Hematopoietic multipotent progenitor cell treated with erythropoietin and hydrocortisone succinate and interleukin-3 and kit ligand, for 15 days (in vitro differentiated cells): ENCODE measurements at regions not wholly inside any gene's neighbourhood (a gene's known extent, or its start where the extent isn't known, plus 50 kb on each side); places are given as distances from the start of the nearest gene placed in this dataset.

Experiments used
- DNase-seq: peaks from one replicate; pipeline ENCODE4 v3.0.0-alpha.2; 2015; ENCODE audit warnings: low spot score

DNA sequence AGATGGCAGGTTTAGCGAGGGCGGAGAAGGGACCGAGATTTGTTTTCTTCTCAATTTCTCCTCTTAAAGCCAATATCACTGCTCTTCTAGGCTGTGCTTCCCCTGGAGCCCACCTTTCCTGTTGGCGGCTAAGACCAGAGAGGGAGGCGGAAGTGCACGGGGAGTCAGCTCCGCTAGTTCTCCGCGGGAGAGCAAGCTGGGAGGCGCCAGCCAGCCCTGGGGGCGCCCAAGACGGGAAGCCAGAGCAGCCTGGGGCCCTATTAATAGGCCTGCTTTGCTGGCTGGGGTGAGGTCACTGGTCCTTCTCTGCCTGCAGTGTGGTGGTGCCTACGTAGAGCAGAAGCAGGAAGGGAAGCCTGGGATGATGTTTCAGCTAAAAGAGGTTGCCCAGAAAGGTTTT, 61.6 kb downstream of the LSM5 start:
- DNase-seq: no peak

DNA sequence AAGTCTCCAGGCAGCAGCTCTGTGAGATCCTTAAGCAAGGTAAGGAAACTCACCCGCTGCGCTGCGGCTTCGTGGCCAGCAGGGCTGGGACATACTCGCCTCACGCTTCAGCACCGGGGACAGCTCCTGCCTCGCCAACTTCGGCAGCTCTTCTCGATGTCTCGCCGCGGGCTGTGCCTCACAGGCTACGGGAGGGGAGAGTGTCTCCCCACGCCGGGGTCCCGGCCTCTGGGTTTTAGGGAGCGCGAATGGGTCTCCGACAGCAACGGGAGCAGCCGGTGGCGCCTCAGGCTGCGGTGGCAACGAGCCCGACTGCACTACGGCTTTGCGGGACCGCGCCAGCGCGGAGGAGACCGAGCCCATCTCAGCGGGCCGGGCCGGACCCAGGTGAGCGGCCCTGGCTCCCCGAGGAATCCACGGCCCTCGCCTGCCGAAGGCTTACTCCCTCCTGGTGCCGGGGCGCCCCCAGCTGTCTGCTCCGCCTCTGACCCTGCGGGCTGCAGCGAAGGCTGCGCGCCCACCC, 62.4 kb downstream of the LSM5 start:
- peak; percentile 39 for DNase-seq

DNA sequence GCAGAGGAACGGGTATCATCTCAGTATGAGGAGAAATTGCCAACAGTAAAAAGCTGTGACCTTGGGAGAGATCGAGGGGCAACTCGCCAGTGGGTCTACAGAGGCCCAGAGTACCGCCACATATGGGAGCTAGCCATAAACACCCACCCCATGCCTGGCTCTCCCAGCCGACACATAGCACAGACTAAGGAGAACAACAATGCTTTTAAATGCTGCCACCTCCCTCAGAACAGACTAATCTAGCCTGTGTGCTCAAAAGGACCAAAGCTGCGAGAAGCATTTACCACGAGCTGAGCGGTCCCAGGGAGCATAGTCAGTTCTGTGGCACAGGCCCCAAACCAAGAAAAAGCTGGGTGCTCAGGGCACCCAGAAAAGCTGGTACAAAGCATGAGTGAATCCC, 73.3 kb downstream of the LSM5 start:
- no peak for DNase-seq

DNA sequence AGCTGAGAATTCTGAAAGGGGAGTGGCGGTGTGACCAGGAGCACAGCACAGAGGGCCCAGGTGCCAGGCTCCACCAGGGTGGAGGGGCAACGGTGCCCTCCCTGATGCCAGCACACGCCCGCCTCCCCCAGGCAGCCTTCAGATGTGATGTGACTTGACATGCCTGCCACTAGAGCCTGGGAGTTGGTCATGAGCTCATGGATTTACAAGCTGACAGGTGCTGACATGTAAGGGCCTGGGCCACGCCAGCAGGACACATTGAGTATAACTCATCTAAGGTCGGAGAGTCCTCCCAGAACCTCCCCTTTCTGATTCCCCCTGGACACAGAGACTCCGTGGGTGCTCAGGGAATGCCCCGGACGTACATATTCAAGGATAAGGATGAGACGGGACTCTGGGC, 74.2 kb downstream of the LSM5 start:
- DNase-seq: no peak

DNA sequence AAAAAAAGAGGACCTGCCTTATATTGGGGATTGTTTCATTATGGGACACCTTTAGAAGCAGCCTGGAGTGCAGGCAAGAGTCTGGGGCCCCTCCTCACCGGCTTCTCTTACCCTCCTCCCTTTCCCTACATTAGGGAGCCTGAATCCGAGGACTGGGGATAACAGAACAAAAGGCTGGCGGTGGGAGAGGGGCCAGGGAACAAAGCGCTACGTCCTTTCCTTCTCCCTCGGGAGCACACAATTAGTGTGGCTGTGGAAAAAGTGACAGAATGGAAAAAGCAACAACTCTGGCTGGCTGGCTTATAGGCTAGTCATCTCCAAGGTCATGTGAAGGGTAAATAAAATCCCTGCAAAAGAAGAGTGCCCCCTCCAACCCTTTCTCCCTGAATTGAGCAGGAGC, 74.7 kb downstream of the LSM5 start:
- no peak for DNase-seq

DNA sequence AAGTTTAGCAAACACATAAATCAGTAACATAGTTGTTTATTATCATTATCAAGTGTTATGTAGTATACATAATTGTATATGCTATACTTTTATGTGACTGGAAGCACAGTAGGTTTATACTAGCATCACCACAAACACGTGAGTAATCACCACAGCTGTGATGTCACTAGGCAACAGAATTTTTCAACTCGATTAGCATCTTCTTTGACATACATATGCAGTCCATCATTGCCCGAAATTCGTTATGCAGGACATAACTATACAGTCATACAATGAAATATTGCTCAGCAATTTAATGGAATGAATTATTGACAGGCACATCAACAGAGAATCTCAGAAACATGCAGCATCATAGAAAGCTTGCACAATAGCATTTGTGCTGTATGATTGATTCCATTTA, 77.7 kb downstream of the LSM5 start:
- DNase-seq: no peak

DNA sequence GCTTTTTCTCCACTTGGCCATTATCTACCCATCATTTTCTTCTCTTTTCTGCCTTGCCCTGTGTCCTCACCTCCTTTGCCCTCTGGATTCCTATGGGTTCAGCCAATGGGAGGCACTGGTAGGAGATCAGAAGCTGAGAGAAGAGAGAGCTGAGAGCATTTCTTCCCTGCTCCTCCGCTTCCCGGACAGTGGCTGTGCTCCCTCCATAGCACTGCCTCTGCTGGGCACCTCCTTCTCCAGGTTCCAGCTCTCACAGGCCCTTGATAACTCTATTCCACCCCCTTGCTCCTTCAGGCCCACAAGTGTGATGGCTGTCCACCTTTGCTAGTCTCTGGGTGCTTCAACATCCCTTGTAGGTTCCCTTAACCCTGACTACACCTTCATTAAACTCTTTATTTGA, 79.6 kb downstream of the LSM5 start:
- no peak for DNase-seq

DNA sequence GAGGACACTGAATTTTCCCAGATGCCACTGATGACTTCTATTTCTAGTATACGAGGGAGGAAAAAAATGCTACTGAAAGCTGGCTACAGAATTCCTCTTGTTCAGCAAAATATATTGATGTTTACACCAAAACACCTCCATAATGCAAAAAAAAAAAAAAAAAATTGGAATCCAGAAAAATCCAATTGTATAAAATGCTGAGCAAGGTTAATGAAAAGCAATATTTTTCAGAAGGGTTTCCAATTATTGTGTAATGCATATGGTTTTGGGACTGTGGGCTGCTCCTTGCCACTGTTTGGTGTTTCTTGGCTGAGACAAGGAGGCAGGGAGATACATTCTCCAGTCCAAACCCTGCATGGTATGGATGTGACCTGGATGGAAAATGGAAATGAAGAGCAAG, 83.8 kb downstream of the LSM5 start:
- no peak for DNase-seq

DNA sequence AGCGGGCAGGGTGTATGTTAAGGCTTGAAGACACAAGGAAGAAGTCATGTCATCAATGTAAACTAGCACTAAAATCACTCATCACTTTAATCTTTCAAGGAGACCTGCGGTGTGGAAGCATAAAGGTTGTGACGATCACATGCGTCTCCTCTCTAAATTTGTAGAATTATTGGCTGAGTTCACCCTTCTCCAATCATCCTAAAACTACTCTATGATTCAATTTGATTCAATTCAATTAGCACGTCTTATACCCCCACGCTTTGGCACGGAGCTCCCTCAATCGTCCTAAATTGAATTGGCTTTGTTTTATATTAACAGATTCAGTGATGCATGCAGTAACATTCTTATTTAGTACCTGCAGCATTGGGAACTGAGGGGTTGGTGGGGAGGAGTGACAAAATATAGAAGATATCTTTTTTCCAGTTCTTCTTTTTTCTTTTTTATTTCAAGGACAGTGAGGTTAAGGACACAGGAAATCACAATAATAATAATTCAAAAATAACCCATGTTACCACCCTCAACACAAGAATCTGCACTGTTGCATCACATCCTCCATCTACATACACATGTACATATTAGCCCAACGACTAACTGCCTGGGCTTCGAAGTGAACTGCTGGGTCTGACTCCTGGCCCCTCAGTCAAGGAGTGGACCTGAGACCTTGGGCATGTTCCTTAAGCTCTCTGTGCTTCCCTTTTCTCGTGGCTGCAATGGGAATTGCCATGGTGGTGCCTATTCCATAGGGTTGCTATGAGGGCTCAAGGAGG, 86.5 kb downstream of the LSM5 start:
- no peak for DNase-seq

DNA sequence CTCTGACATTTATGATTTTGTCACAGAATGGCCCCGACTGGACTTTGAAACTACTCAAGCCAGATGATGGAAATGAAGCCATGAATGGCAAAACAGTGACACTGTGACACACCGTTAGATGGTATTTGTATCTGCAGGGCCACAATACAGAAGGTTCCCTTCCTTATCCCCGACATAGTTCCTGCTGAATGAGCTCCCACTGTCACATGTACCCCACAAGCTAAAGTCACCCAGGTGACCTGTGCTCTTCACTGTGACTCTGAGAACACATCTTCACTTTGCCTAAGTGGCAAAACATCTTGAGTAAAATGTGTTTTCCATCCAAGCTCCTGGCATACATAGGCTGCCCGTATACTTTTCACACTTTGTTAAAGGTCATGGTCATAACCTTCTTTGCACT, 89.5 kb downstream of the LSM5 start:
- DNase-seq: no peak

DNA sequence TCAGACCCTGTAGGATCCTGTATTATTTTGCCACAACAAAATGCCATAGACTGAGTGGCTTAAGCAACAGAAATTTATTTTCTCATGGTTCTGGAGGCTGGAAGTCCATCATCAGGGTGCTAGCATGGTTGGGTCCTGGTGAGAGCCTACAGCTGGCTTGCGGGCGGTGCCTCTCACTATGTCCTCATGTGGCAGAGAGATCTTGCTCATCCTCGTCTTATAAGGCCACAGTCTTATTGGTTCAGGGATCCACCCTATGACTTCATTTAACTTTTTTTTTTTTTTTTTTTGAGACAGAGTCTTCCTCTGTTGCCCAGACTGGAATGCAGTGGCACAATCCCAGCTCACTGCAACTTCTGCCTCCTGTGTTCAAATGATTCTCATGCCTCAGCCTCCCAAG, 90.9 kb downstream of the LSM5 start:
- no peak for DNase-seq

DNA sequence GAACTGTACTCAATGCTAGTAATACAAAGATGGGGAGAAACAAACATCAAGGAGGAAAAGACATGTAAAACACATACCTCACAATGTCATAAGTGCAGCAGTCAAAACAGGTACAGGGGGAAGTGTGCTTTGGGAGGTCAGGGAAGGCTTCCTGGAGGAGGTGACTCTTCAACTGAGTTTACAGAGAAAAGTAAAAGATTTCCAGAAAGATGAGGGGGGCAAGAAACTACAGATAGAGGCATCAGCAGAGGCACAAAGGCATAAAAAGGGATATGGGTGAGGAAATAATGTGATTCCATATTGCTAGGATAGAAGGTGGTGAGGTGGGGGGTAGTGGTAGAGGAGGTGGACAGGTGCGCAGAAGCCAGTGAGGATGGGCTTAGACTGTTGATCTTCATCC, 95.0 kb downstream of the LSM5 start:
- DNase-seq: no peak

DNA sequence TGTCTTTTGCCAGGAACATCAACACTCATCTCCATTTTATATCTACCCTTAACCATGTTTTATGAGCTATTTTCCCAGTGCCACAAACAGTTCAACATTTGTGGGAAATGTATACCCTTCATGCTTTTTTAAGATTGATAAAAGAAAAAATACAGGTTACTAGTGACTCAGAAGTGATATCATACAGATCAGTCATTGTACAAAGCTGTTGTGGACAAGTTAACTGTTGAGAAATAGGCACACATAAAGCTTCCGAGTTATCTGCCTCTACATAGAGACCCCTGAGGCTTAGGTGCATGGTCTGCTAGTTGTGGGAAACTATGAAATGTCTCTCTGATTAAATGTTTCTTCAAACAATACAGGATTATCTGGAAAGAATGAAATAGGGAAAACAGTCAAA, 96.3 kb downstream of the LSM5 start:
- DNase-seq: no peak

DNA sequence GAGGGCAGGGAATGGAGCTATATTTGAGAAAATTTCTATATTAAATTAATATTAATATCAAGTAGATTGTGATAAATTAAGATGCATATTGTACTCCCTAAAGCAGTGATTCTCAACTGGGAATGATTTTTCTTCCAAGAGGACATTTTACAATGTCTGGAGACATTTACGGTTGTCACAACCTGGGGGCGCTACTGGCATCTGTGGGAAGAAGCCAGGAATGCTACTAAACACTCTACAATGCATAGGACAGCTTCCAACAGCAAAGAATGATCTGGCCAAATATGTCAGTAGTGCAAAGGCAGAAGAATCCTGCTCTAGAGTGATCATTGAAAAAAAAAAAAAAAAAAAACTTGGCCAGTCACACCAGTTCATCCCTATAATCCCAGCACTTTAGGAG, 100.0 kb downstream of the LSM5 start:
- DNase-seq: no peak

DNA sequence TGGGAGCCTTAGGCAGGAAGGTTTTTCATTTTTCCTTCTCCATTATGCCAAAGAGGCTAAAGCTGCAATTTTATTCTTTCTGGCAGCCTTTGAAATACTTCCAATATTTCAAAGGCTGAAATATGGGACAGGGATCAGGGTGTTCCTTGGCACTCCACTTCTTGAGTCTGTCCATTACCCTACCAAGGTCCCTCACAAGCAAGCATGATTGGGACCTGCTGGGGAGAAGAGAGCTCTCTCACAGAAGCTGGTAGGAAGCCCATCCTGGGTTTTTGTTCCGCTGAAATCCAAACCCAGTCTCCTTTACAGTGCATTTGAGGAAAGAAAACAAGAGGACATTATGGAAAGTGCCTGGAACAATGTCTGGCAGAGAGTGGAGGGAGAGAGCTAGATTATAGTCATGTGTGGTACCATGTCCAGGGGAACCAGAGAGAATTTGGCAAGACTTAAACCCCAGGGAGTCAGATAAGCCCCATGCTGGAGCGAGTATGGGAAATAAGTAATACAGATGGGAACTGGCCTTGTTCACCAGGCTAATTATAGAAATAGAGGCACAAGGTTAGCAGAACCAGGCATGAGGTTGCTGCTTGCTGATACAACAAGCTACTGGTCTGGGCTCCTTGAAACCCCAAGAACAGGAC, 104.7 kb downstream of the LSM5 start:
- DNase-seq: no peak

DNA sequence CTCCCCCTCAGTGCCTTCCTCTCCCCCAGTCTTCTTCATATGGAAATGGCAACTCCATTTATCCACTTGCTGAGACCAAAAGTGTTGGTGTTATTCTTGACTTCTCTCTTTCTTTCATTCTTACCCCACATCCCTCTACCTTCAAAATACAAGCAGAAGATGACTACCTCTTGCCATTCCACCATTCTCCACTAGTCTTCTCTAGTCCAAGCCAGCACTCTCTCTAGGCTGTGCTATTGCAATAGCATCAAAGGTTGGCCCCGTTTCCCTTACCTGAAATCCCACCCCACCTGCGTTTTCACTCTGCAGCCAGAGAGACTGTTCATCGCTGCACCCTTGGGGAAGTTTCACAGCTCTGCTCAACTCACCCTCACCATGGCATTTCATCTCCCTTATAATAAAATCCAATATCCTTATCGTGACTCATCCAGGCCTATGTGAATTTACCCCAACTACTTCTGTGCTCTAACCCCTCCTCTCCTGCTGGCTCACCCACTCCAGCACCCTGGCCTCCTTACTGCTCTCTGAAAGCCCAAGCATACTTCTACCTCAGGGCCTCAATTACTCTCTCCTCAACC, 109.1 kb downstream of the LSM5 start:
- DNase-seq: no peak

DNA sequence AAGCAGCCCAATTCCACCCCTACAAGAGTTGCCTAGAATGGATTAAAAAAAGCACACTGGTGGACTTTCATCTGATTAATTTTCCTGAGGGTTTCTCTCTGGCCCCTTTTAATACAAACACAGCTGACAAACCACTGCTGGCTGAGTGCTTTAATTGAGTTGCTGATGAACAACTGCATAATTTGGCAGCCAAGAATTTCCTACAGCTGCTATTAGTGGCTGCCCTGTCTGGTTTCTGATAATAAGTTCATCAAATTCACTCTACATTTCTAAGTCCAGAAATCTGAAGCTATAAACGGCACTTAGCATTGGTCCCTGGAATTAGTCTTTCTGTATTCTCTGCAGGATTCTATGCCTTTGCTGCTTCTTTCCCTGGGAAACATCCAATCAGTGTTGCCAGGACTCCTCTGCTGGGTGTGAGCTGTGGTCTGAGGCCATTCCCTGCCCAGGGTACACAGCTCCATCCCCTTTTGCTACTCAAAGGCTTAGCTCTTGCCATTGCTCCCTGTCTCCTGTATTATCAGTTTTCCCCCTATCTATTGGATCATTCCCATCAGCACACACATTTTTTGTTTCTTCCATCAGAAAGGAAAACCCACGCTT, 110.6 kb downstream of the LSM5 start:
- DNase-seq: no peak

DNA sequence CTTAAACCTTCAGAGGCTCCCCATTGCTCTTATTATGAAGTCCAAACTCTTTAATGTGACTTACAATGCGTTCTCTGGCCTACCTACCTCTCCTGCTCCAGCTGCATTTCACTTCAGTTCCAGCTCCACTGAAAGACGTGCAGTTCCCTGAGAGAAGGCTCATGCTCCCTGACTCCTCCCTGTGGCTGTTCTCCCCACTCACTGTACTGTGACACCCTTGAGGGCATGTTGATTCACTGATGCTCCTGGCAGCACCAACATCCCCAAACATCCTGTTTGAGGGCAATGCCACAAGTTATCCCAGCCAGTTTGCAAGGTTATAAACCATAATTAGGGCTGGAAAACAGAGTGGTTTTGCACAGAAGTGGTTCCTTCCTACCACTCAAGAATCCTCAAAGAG, 111.2 kb downstream of the LSM5 start:
- DNase-seq: no peak

DNA sequence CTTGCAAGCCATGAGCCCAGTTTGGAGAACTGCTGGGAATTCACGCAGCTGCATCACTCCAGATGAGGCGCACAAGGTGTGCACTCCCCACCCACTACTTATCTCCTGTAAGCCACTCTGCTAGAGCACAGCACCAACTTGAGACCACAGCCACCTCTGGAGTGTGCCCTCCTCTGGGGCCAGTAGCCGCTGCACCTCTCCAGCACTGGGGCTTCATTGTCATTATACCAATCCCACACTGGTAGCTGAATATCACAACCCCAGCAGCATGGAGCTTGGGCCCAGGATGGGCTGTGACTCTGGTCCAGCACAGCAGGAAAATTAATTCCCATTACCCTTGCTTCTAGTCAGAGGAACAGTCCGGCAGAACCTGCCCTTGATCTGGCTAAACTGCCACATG, 125.6 kb downstream of the LSM5 start:
- no peak for DNase-seq

DNA sequence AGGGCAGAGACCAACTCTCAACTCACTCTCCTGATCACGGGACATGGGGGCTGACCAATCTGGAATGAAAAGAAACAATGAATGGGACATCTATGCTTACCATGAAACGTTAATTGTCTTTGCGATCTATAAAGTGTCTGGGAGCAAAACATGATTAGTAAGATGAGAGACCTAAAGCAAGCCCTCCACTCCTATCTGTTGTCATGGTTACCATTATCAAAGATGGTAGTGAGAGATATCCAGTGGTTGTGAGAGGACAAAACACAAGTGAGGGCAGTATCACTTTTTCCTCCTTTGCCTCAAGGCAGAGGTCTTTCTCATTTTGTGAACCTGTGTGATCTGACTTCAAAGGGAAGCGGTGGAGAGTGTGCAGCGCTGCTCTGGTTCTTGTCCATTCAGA, 130.1 kb downstream of the LSM5 start:
- DNase-seq: no peak

DNA sequence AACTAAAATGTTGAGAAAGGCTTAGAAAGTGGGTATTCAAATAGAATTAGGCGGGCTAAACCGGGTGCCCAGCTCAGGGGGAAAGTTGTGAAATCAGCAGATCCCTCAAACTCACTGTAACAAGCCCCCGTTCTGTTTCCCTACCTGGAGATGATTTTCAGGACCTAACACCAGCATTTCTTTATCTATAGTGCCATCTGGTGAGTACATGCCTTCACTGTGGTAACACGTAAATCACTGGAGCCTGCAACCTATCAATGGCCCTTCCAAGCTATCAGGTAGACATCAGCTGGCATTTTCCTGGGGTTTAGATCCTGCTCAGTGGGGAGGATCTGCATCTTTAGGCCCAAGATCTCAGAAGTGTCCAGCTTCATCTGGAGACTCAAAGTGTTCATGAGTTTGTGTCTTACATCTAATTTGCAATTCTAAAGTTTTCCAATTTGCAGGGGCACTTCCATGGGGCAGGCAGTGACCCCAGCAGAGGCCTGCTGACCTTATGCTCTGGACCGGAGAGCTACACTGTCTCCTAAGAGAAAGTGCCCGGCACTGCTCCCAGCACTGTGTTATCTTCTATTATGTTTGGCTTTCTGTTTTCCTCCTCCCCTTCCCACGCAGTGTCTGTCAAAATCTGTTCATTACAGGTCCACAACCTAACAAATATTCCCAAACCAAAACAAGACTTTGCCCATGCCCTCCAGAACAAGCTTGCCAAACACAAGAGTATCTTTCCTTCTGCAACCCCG, 132.5 kb downstream of the LSM5 start:
- DNase-seq: no peak

DNA sequence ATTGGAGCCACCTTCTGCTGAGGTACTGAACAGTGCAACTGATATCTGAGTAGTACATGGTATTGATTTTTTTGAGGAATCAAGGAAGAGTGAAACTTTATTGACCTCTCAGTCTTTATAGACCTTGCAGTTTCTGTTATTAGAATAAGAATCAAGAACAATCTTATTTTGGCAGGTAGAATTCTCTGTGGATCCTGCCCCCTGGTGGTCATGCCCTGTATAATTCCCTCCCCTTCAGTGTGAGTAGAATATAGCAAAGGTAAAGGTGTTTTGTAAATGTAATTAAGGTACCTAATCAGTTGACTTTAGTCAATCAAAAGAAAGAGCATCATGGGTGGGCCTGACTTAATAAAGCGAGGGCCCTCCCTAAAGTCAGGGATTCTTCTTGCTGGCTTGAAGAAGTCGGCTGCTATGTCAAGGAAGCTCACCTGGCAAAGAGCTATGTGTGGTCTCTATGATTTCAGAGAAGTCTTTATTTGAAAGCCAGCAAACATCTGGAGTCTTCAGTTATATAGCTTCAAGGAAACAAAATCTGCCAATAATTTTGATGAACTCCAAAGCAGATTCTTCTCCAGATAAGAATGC, 142.8 kb downstream of the LSM5 start:
- peak; percentile 28 for DNase-seq
